Thyroid gland (tissue), 4 donors: ENCODE measurements at regions not wholly inside any gene's neighbourhood (a gene's known extent, or its start where the extent isn't known, plus 50 kb on each side); places are given as distances from the start of the nearest gene placed in this dataset.

Experiments used
- DNase-seq, 2 donors: peaks; one replicate each; pipeline ENCODE4 v3.0.0-alpha.2; 2019
- H3K27ac ChIP-seq, 3 donors: fragments of 200-600 bp; sonication (generic); 1 replicate in 2 of 3; 2 replicates in 1 of 3; pipeline ENCODE4 v1.5.1; 2016 to 2019; ENCODE audit warnings: mild to moderate bottlenecking in 1 of 3, moderate library complexity in 1 of 3
- H3K27me3 ChIP-seq: fragments of 200-600 bp; sonication (generic); one replicate; pipeline ENCODE4 v1.5.1; 2019
- H3K36me3 ChIP-seq, 2 donors: fragments of 200-600 bp; sonication (generic); one replicate each; pipeline ENCODE4 v1.5.1; 2016 to 2019
- H3K4me1 ChIP-seq, 2 donors: fragments of 200-600 bp; sonication (generic); one replicate each; pipeline ENCODE4 v1.5.1; 2017 to 2019
- H3K4me3 ChIP-seq, 3 donors: fragments of 200-600 bp; sonication (generic); replicated peaks in 1 of 3; 1 replicate in 2 of 3; 2 replicates in 1 of 3; pipeline ENCODE4 v1.5.1; 2016; ENCODE audit warnings: mild to moderate bottlenecking in 1 of 3
- H3K9me3 ChIP-seq: fragments of 200-600 bp; sonication (generic); one replicate; pipeline ENCODE4 v1.5.1; 2017
- CTCF ChIP-seq, 6 experiments: fragments of 200-600 bp in 3 of 6; fragments of 450-650 bp in 3 of 6; sonication (generic) in 3 of 6; IDR thresholded peaks; one replicate each; pipeline ENCODE4 v1.5.1; 2016 to 2019; ENCODE audit warnings: antibody characterized with exemption in 6 of 6, mild to moderate bottlenecking in 2 of 6, inconsistent platforms in 1 of 6, moderate library complexity in 1 of 6
- POLR2A ChIP-seq, 2 donors: fragments of 450-650 bp; IDR thresholded peaks; one replicate each; pipeline ENCODE4 v1.6.1; 2017; ENCODE audit warnings: antibody characterized with exemption in 2 of 2, mild to moderate bottlenecking in 2 of 2, moderate library complexity in 1 of 2
- WGBS, 2 donors: methylation state at CpG; one replicate each; pipeline ENCODE4 v1.1.5; 2017; 5-methylcytosine and 5-hydroxymethylcytosine counted together
- intact Hi-C: fragments of 100-400 bp; cut with DNase I; formaldehyde crosslinking; loops from one replicate; pipeline ENCODE4 v1.15.1; 2023

GRCh38 chr12:68446901-68447796 is 115.0 kb upstream of the MDM1 start:
- no peak overlapping the region for H3K27ac ChIP-seq
- TF ChIP-seq CTCF (IDR thresholded peaks at IDR 0.05) = no peak
- TF ChIP-seq POLR2A (IDR thresholded peaks at IDR 0.05) = no peak
- no peaks in the 10 kb centered on the region for H3K27me3 ChIP-seq
- no peak overlapping the region for H3K4me3 ChIP-seq
- 39 to 45% methylated on average over 7 of the region's 7 CpGs for WGBS, 2 donors
- no peaks in the 10 kb centered on the region for H3K9me3 ChIP-seq
- intact Hi-C loops = no loop called here
- DNase-seq = peak in 1 of 2 donors; percentile 5
- H3K36me3 ChIP-seq = no peaks in the 10 kb centered on the region
- peaks cover 0 to 6% of the 10 kb centered on the region in 2 donors for H3K4me1 ChIP-seq

- no peak for DNase-seq
- intact Hi-C loops = no loop called here
- Histone ChIP-seq H3K36me3 (no peaks in the 10 kb centered on the region), H3K4me1 (peaks cover 0 to 6% of the 10 kb centered on the region in 2 donors), H3K27ac (no peak overlapping the region), H3K4me3 (no peak overlapping the region), H3K9me3 (no peaks in the 10 kb centered on the region), H3K27me3 (no peaks in the 10 kb centered on the region)
- WGBS, 2 donors = 75 to 82% methylated on average over 2 of the region's 2 CpGs
- TF ChIP-seq POLR2A (IDR thresholded peaks at IDR 0.05) = no peak
- no peak for TF ChIP-seq CTCF (IDR thresholded peaks at IDR 0.05)
Measured at GRCh38 chr12:68447797-68448260, 115.7 kb upstream of the MDM1 start.

- H3K4me1 ChIP-seq = peaks cover 0 to 6% of the 10 kb centered on the region in 2 donors
- no peak overlapping the region for H3K4me3 ChIP-seq
- no peak overlapping the region for H3K27ac ChIP-seq
- WGBS, 2 donors = 90 to 99% methylated on average over 2 of the region's 2 CpGs
- H3K9me3 ChIP-seq = no peaks in the 10 kb centered on the region
- no peaks in the 10 kb centered on the region for H3K27me3 ChIP-seq
- intact Hi-C loops = no loop called here
- TF ChIP-seq POLR2A (IDR thresholded peaks at IDR 0.05) = no peak
- TF ChIP-seq CTCF (IDR thresholded peaks at IDR 0.05) = no peak
- H3K36me3 ChIP-seq = no peaks in the 10 kb centered on the region
- no peak for DNase-seq
Measured at GRCh38 chr12:68449196-68449595, 117.0 kb upstream of the MDM1 start.

- Histone ChIP-seq H3K4me1 (peaks cover 0 to 15% of the 10 kb centered on the region in 2 donors), H3K27me3 (no peaks in the 10 kb centered on the region), H3K9me3 (no peaks in the 10 kb centered on the region), H3K4me3 (no peak overlapping the region), H3K36me3 (no peaks in the 10 kb centered on the region), H3K27ac (no peak overlapping the region)
- TF ChIP-seq POLR2A (IDR thresholded peaks at IDR 0.05) (no peak), CTCF (IDR thresholded peaks at IDR 0.05) (no peak)
- DNase-seq = no peak
- intact Hi-C loops = no loop called here
- WGBS, 2 donors = 74 to 82% methylated on average over 3 of the region's 3 CpGs
Measured at GRCh38 chr12:68450947-68451260, 118.7 kb upstream of the MDM1 start.
